DMS79 (cell line): ENCODE measurements at regions not wholly inside any gene's neighbourhood (a gene's known extent, or its start where the extent isn't known, plus 50 kb on each side); places are given as distances from the start of the nearest gene placed in this dataset.

ENCODE experiments used
- DNase-seq: peaks from one replicate; lab custom pipeline; 2025; lab: John Stamatoyannopoulos, UW

DNA sequence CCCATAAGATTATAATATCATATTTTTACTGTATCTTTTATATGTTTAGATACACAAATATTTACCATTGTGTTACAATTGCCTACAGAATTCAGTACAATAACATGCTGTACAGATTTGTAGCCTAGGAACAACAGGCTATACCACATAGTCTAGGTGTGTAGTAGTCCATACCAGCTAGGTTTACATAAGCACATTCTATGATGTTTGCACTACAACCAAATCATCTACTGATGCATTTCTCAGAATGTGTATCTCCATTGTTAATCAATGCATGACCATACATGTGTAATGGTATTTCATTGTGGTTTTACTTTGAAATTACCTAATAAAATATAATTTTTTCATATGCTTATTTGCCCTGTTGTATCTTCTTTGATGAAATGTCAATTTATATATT is 288.1 kb upstream of the PCDH10 start:
- DNase-seq: no peak

DNA sequence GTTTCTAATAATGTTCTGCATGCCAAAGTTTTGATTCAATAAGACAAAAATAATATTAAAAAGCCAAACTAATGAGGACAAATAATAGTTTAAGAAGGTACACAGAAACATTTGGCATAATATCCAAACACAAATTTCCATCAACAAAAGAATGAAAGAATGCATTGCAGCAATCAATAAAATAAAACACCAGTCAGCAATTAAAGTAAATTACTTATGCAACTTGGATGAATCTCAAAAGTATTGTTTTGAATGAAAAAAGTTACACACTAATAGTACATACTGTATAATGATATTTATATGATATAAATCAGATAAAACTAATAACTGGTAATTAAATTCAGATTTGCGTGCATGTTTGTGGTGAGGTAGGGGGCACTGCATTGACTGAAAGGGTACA is 285.5 kb upstream of the PCDH10 start:
- no peak for DNase-seq

DNA sequence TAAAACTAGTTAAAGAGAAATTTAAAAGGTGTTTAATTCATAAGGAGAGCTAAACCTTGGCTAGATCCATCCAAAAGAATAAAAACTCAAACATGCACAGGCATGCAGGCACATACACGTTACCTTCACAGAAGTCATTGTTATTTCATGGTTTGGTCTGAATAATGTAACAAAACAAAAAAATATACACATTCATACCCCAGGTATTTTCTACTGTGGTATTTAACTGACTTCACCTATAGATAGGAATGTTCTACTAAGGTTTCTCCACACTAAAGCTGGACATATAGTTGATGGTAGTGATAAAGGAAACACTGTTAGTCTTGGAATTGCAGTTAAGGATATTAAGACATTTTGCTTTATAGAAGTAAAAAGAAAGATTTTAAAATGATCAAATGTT is 283.6 kb upstream of the PCDH10 start:
- DNase-seq: no peak

DNA sequence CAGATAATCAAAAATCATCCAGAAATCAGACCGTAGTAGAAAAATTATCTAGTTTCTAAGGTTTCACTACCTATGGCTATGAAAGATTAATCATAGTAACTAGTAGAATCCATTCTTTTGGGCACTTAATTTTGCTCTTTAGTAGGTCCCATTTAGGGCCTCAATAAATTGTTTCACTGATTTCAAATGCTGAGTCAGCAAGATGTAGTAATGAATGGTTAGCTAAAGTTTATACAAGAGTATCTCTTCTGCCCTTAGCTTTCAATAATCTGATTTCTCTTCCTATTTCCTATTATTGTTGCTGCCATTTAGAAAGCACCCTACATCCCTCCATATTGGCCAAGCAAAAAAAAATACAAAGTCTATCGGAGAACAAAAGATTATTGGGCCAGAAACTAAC is 283.2 kb upstream of the PCDH10 start:
- DNase-seq: no peak

DNA sequence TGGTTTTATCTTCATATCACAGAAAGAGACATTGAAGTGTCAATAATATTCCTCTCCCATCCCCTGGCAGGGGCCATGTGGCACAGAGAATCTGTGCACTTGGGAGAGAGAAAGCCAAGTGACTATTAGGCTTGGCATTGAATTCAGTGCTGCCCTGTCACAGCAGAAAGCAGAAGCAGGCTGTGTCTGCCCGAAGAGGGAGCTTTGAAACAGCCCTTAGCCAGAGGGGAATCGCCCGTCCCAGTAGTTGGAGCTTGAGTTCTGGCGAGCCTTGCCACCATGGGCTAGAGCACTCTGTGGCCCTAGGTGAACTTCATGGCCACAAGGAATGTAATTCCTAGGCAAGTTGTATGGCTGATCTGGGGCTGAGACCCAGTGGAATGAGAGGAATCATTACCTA is 282.5 kb upstream of the PCDH10 start:
- no peak for DNase-seq

DNA sequence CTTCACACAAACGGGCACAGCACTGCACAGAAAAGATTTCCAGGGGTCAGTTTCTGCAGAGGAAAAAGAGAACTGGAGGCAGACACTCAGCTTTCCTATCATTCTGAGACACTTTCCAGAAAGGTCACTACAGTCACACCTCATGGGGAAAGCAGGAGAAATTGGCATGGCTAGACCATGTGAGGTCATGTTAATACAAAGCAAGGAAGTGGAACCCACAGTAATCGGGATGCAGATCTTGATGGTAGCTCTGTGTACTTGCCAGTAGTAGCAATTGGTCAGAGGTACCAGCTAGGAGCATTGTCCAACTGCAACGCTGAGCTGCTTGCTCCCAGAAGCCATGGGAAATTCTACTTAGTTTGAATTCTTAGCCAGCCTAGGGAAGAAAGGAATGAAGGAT is 255.3 kb upstream of the PCDH10 start:
- no peak for DNase-seq

DNA sequence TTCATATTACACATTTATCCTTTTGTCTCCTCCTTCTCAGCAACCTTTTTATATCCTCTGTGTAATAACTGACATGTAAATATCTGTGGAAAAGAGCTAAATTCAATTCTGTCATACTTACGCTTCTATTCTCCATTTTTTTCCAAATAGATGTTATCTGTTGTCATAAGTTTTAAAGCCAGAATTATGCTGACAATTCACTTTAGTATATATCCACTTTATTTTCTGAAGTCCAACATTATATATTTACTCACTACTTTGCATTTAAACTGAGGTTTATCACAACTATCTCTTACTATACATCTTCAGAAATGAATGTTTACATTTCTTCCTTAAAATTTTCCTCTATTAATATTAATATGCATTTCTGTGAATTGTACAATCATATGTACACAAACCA is 247.9 kb upstream of the PCDH10 start:
- DNase-seq: no peak

DNA sequence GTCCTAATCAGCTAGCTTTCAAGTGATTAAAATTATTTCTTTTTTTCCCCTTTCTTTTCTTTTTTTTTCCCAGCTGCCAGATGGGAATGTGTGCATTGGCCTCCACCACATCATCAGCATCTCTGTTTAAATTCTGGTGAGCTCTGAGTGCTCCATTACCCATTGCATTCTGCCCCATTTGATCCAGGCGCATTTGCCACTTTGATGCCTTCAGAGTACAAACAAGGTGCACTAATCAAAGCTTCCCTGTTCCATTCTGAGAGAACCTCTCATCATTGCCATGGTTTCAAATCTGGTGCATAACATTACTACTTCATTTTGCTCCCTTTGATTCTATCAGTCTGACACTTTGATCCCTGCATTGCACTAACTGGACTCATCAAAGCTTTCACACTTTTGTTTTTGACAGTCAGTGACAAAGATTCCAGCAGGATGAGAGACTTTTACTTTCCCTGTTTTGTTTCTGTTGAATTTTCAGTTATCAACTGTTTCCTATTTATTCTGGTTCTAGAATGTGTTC is 238.8 kb upstream of the PCDH10 start:
- DNase-seq: no peak

DNA sequence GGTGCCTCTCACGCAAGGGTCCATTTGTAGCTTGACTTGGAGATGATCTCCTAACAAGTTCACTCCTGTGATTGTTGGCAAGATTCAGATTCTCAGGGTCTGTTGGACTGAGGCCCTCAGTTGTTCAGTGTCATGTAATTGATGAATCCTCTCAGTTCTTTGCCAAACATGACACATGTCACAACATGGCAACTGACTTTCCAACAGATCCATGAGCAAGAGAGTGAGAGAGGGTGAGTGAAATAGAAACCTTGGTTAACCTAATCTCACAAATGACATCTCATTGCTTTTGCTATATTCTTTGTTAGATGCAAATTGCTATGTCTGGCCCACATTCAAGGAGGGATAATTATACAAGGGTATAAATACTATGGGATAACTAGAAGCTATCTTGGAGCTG is 231.0 kb upstream of the PCDH10 start:
- no peak for DNase-seq

DNA sequence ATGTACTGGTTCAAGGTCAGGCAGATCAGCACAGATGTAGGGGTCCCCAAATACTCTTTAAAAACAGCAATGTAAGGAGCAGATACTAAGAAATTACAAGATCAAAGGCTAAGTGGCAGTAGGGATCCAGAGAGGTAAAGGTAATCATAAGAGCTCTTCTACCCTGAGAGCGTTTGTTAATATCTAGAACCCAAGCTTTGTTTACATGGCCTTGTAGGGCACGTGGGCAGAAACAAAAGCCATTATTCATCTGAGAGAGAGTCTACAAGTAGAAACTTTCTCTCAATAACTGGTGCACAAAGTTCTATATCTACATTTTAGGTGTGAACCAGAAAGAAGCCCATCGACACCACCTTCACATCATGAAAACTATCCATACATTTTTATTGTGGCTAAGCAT is 225.6 kb upstream of the PCDH10 start:
- no peak for DNase-seq

DNA sequence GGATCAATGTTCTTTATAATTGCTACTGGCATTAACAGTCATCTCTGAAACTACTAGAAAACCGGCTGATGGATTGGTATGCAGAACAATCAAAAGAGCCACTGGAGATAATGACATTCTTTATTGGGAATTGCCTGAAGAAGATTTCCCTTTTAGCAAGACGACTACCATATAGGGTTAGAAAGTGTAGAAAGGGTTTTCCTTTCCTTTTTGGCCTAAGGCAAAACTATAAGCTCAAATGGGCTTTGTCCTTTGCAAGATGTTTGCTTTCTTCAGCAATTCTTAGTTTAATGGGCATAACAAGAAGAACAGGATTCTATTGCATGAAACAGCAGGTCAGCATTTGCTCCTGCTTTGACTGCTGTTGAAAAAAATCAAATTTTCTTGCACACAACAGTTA is 214.2 kb upstream of the PCDH10 start:
- no peak for DNase-seq

DNA sequence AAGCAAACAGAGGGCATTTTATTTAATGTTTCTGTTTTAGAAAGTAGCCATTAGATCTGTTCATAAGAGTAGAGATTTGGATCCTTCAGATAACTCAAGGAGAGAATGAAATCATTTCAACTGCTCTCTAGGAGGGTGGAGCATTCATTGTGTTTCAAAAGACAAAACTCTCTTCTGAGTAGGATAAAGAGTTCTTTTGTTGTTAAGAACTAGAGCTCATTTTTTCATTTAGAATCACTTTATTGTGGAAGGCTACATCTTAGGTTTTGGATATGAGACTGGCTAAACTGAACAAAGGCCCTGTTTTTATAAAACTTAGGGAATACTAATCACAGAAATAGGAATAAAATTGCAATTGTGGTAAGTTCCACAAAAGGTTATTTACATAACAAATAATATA is 193.9 kb upstream of the PCDH10 start:
- no peak for DNase-seq

DNA sequence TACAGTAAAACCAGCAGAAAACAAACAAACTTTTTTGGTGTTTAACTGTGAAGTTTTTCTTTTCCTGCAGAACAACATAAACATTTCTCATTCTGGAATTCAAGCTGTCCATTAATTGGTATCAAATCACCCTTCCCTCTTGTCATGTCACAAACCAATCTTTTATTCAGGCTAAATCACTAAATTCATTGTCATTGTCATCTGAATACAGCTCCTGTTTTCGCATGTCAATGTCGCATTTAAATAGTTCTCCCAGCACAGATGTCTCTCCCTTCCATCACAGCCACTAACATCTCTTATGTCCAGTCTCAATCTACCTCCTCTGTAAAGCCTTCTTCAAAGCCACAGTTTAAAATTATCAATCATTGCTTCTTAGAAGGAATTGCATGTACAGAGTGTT is 192.1 kb upstream of the PCDH10 start:
- DNase-seq: no peak

DNA sequence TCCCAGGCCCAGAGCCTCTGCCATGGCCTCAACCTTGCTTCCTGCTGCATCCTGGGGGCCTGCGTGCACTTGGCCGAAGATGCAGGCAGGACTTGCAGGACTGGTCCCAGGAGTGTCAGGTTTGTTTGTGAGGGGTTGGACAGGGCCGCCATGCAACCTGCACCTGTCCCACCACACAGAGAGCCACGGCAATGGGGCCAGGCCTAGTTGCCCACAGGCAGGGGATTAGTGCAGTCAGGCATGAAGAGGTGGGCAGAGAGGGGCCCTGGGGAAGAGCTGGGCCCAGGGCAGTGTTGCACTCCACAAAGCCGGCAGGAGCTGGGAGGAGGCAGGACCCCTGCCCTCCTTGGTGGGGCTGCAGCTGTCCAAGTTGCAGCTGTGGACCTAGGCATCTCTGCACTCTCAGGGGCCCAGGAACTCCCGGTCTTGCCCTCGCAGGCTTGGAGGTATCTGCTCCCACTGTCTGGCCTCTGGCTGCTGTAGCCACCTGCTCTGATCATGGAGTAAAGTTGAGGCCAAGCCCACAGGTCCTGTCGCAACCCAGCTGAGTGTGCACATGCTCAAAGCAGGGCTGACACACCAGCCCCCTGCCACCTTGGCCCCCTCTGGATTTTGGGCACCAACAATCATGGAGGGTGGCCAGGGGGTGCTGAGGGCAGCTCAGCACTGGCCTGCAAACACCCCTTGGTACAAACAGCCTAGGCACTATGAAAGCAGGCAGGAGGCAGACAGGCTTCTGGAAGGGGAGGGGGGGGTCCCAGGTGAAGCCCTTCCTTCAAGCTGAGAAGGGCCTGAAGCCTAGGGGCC is 190.4 kb upstream of the PCDH10 start:
- DNase-seq: no peak

DNA sequence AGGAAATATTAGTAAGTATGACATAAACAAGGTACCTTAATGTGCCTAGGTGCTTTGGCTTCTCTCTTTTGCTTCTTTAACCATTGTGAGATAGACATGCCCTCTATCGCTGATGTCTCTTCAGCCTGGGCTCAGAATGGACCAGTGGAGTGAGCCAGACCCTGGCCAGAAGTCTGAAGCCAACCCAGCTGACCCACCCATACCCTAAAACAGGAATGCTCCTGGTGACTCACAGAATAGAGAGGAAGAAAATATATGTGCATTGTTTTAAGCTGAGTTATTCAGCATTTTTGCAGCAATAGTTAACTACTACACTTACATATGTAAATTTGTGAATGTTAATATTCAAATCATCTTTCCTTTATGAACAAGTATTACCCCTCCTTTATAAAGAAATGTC is 167.5 kb upstream of the PCDH10 start:
- no peak for DNase-seq

DNA sequence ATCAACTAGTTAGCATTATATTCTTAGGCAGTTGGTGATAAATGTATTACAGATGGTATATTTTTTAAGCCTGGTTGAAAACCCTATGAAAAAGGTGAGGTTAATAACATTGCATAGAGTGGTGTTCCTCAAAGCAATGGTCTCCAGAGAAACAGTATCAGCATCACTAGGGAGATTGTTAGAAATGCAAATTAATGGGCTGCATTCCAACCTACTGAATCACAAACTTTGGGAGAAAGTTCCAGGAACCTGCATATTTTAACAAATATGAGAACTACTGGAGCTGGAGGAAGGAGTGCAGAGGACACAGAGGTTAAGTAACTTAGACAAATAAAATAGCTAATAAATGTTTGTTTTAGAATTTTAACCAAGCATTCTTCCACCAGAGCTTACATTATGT is 166.9 kb upstream of the PCDH10 start:
- no peak for DNase-seq

DNA sequence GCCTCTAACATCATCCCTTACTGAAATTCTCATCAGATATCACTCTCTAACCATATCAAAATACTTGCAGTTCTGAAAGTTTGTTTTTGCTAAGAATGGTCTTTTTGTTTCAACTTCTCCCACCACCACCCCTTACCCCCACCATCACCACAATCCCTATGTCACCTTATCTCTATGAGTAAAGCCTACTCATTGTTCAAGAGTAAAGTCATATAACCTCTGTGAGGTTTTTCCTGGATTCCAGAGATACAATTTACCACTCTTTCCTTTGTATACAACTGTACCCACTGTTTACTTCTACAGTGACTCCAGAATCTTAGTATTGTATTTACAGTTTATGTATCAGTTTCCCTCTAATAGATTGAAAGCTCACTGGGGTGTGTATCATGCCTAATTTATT is 158.0 kb upstream of the PCDH10 start:
- DNase-seq: no peak

DNA sequence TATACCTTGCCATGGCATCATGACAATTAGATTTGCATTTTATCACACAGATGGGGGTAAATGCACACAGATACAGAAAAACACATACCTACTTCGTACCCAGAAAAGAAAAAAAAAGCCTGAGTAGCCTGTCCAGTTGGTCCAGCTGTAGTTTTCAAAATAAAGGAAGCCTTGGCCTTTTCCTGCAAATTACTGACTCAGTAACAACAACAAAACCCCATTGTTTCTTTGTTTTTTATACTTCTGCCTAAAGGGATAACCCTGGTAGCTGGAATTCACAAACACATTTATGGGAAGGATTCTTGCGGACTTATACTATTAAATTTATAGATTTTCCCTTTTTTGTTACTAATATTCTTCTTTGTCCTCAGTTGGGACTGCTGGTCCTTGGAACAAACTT is 156.4 kb upstream of the PCDH10 start:
- no peak for DNase-seq

DNA sequence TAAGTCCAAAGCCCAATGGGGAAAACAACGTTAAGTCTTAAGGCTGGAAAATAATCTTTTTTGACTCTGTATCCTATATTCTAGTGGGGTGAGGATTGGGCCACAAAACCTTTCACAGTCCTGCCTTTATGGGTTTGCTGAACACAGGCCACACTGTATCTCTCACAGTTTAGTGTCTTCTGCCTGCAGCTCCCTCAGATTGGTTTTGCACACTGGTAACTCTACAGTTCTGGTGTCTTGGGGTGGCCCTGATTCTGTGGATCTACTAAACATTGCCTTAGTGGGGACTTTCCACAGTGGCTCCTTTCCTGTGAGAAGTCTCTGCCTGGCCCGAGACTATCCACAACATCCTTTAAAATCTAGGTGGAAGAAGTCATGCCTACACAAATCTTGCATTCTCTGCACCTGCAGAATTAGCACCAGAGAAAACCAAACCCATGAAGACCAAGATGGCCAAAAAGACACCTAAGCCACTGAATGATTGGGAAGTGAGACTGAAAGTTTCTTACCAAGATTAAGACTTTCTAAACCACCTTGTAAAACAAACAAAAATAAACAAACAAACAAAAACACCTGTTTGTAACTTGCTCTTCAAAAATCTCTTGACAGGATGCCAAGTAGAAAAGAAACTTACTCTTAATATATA is 150.4 kb upstream of the PCDH10 start:
- no peak for DNase-seq

DNA sequence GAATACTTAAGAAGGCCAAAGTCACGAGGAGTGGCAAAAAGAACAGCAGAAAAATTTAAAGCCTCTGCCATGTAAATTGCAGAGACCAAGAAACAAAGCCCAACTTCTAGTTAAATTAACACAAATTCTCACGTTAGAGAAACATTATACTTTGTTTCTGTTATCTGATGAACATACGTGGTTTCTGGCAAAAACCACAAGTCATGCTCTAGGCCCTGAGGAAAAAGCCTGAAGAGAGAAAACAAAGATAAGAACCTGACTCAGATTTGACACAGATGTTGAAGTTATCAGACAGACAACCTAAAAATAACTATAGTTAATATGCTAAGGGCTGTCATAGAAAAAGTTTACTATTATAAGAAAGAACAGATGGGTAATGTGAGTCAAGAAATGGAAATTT is 149.1 kb upstream of the PCDH10 start:
- DNase-seq: no peak

DNA sequence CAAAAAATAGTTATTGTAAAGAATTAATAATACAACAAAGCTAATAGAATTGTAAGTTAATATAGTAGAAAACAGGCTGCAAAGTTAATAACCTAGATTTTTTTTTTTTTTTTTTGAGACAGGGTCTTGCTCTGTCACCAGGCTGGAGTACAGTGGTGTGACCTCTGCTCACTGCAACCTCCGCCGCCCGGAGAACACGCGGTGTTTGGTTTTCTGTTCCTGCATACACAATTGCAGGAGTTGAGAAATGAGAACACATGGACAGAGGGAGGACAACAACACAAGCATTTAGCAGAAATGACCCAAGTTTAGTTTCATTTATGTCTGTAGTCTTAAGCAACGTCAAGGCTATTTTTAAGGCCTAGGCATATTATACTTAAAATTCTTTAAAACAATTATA is 145.9 kb upstream of the PCDH10 start:
- DNase-seq: no peak

DNA sequence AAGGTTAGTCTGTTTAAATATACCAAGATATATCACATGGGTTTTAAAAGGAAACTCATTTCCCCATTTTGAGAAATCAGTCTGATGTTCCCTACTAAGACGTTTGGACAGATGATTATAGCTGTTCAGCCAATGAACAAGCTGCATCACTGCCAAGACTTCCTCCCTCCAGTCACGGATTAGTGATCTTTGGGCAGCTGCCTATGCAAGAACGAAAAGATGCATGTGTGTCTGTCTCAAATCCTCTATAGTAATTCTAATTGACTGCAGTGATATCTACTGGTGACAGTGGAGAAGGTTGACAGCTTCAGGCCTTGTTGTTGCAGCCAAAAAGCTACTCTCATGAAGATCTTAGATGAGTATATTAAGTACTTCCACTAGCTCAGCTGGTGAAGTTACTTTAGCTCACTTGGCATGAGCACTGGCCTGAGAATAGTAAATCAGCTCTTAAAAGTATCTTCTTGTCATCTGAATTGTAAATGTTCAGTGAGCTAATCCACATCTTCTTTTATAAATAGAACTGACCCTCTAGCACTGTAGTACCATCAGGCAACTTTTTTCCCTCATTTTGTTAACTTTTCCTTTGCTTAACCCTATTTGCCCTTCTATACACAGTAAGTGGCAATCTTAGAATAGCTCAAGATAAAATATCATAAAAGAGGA is 134.5 kb upstream of the PCDH10 start:
- no peak for DNase-seq

DNA sequence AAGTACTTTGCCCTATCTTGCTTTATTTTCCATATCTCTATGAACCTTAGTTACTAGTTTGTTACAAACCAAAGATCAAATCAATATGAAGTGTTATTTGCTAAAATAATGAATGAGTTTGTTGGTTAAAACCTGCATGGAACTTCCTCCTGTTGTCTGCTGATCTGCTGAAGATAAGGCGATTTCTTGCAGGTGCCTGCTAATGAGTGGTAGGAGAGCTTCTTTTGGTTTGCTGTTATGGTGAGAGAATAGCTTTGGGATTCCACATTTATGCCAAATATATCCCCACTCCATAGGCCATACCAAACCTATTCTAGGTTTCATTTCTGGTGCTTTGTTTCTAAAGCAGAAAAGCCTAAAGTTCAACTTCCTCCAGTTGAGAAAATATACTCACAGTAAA is 103.8 kb upstream of the PCDH10 start:
- no peak for DNase-seq
